ENCODE measurements at regions not wholly inside any gene's neighbourhood (a gene's known extent, or its start where the extent isn't known, plus 50 kb on each side); places are given as distances from the start of the nearest gene placed in this dataset.
"Not testable (repeated sequence)": the region's sequence is repeated elsewhere in the genome, so short reads cannot be mapped to it uniquely, and the experiment has no call there.

- intact Hi-C loops (cut with micrococcal nuclease), result no loop called here
Observed at GRCh38 chr9:34907044-34907443, 51.0 kb upstream of the PHF24 start.

- intact Hi-C loops (cut with micrococcal nuclease), result loop anchor here (1.0 to 5.0 kb wide), 9 partner anchors 59 to 653 kb away; partner anchors contain the start of genes DNAJB5, PHF24, PIGO and VCP
Observed at GRCh38 chr9:34899535-34900158, 58.4 kb upstream of the PHF24 start.

GRCh38 chr9:34898846-34899245 lies 59.2 kb upstream of the PHF24 start:
- intact Hi-C loops (cut with micrococcal nuclease), result loop anchor here (1.0 to 5.0 kb wide), 9 partner anchors 60 to 653 kb away; partner anchors contain the start of genes DNAJB5, PHF24, PIGO and VCP

- intact Hi-C loops (cut with micrococcal nuclease), result loop anchor here (5.0 kb wide), 1 partner anchor 656 kb away; no protein-coding TSS in a partner anchor
Observed at GRCh38 chr9:34896112-34896511, 62.0 kb upstream of the PHF24 start.

- intact Hi-C loops (cut with micrococcal nuclease), result no loop called here
Observed at GRCh38 chr9:34892886-34893285, 65.2 kb upstream of the PHF24 start.

- intact Hi-C loops (cut with micrococcal nuclease), result no loop called here
Observed at GRCh38 chr9:34891386-34891785, 66.7 kb upstream of the PHF24 start.

GRCh38 chr9:34887841-34888240 lies 70.2 kb upstream of the PHF24 start:
- intact Hi-C loops (cut with micrococcal nuclease), result no loop called here

GRCh38 chr9:34884747-34885189 lies 73.3 kb upstream of the PHF24 start:
- intact Hi-C loops (cut with micrococcal nuclease), result no loop called here

- intact Hi-C loops (cut with micrococcal nuclease), result no loop called here
Observed at GRCh38 chr9:34876096-34876495, 82.0 kb upstream of the PHF24 start.

GRCh38 chr9:34869390-34869789 lies 88.7 kb upstream of the PHF24 start:
- intact Hi-C loops (cut with micrococcal nuclease), result no loop called here

- intact Hi-C loops (cut with micrococcal nuclease), result no loop called here
Observed at GRCh38 chr9:34866614-34867013, 91.5 kb upstream of the PHF24 start.

- intact Hi-C loops (cut with micrococcal nuclease), result no loop called here
Observed at GRCh38 chr9:34863426-34863825, 94.7 kb upstream of the PHF24 start.

GRCh38 chr9:34862836-34863235 lies 95.2 kb upstream of the PHF24 start:
- intact Hi-C loops (cut with micrococcal nuclease), result no loop called here

GRCh38 chr9:34862043-34862442 lies 96.0 kb upstream of the PHF24 start:
- intact Hi-C loops (cut with micrococcal nuclease), result no loop called here

GRCh38 chr9:34855016-34855415 lies 103.1 kb upstream of the PHF24 start:
- intact Hi-C loops (cut with micrococcal nuclease), result not testable (repeated sequence)

GRCh38 chr9:34830068-34830467 lies 120.1 kb upstream of the CCL21 start:
- intact Hi-C loops (cut with micrococcal nuclease), result no loop called here

- intact Hi-C loops (cut with micrococcal nuclease), result no loop called here
Observed at GRCh38 chr9:34826999-34827538, 117.1 kb upstream of the CCL21 start.

- intact Hi-C loops (cut with micrococcal nuclease), result no loop called here
Observed at GRCh38 chr9:34825775-34826174, 115.8 kb upstream of the CCL21 start.

- intact Hi-C loops (cut with micrococcal nuclease), result no loop called here
Observed at GRCh38 chr9:34823778-34824177, 113.8 kb upstream of the CCL21 start.

GRCh38 chr9:34810187-34810524 lies 100.2 kb upstream of the CCL21 start:
- intact Hi-C loops (cut with micrococcal nuclease), result no loop called here

- intact Hi-C loops (cut with micrococcal nuclease), result no loop called here
Observed at GRCh38 chr9:34809504-34810186, 99.7 kb upstream of the CCL21 start.

- intact Hi-C loops (cut with micrococcal nuclease), result no loop called here
Observed at GRCh38 chr9:34802916-34803315, 93.0 kb upstream of the CCL21 start.

- intact Hi-C loops (cut with micrococcal nuclease), result no loop called here
Observed at GRCh38 chr9:34797367-34797766, 87.4 kb upstream of the CCL21 start.
